HG03103 (cell line): ENCODE measurements at regions not wholly inside any gene's neighbourhood (a gene's known extent, or its start where the extent isn't known, plus 50 kb on each side); places are given as distances from the start of the nearest gene placed in this dataset.

Source experiments
- ATAC-seq: cut with Tn5 transposase; IDR thresholded peaks from one replicate; pipeline ENCODE4 v1.9.1; 2021; ENCODE audit warnings: low read depth; ENCODE audit not compliant: unreplicated experiment

DNA sequence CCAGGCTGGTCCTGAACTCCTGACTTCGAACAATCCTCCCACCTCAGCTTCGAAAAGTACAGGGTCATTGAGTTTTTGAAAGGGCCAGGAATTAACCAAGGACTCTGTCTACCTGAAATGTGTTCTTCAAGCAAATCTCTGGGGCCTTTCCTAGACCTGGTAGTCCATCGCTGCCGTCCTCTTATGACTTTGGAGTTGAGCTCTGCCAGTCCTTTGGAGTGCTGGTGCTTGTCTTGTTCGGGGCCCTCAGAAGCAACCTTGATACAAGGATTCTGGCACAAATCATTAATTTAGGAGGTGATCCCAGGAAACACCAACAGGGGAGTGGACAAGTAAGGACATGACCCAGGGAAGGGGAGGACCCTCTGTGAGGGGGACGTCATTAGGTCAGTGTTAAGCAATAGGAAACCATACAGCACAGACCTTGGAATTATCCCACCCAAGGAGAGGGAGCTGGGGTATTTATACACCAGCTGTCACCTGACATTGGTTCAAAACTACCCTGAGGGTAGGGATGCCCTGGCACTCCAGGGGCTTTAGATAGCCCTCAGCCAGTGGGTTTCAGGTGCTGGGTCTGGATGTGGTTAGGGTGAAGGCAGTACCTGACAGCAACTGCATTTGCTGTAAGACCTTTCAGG lies 187.2 kb downstream of the FOXL1 start:
- no peak for ATAC-seq

DNA sequence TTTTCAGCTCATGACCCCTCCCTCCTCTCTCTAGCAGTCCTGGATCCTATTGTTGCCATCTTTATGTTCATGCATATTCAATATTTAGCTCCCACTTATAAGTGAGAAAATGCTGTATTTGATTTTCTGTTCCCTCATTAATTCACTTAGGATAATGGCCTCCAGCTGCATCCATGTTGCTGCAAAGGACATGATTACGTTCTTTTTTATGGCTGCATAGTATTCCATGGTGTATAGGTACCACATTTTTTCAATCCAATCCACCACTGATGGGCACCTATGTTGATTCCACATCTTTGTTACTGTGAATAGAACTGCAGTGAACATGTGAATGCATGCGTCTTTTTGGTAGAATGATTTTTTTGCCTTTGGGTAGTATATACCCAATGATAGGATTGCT lies 188.4 kb downstream of the FOXL1 start:
- no peak for ATAC-seq

DNA sequence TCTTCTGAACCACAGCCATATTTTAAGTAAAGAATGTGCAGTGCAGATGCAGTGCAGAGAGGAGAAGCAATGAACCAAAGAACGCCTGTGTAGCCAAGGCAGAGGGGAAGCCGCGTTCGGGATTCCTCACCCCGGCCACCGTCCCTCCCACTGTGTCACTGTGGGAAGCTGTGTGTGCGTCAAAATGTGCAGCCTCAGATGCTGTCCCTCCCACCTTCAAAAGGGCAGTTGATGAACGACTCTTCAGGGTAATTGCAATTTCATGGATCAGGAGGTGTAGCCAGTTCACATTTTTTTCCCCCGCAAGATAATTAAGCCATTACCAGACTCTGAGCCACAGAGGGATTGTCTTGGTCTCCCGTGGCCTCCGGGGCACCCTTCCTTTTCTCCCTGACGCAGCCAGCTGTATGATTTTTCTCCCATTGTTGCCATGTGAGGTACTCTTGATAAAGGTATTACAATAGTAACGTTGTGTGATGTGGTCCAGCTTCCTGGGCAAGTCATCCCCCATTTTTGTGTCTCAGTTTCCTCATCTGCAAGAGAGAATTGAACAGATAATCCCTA lies 190.0 kb downstream of the FOXL1 start:
- no peak for ATAC-seq

DNA sequence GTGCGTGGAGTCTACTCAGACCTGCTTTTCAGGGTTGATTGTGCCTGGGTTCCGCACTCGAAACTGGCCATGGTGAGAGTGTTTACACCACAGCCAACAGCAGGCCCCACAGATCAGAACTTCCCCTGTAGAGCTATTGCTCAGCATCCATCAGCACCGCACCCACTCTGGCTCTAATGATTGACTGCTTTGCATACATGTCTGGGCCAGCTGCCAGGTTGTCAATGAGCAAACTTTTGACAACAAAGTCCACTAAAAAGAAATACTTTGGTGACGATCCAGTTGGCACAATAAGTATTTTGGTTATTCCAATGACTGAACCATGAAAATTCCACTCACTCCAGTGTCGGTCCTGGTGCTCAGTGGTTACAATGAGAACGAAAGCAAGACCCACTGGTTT lies 190.7 kb downstream of the FOXL1 start:
- ATAC-seq, result no peak

DNA sequence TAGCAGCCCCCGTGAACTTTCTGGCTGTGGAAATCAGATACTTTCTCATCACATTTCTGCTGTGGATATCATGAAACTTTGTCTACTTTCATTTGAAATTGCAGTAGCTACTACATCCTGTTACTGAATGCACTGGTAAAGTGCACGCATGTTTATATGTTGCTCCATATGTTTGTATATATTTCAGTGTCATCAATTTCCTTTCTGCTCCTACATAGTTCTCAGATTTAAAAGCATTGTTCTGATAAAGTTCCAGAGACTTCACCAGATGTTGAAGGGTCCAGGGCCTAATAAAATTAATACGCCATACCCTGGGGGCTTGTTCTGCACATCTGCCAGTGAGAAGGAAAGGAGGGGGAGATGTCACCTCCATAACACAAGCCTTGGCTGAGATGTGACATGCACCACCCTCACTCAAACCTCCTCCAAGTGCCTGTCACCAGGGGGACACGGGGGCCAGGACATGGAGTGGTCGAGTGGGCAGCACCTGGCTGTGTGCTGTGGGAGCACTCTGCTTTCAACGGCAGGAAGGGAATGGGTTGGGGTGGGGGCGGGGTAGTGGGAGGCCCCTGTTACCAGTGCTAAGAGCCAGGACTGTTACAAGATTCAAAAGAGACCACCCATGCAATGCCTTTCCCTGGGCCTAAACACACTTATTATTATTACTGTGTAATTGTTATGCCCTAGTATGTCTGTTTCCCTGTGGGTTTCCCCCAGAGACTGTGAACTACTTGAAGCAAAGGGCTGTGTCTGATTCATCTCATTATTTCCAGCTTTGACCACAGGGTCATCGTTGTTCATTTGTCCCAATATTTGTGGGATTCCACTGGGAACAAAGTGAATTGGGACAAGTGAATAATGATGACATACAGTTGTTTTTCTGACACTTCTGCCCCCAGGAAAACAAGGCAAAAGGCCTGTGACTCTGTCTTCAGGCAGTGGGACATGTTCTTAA lies 193.4 kb downstream of the FOXL1 start:
- ATAC-seq, result no peak

DNA sequence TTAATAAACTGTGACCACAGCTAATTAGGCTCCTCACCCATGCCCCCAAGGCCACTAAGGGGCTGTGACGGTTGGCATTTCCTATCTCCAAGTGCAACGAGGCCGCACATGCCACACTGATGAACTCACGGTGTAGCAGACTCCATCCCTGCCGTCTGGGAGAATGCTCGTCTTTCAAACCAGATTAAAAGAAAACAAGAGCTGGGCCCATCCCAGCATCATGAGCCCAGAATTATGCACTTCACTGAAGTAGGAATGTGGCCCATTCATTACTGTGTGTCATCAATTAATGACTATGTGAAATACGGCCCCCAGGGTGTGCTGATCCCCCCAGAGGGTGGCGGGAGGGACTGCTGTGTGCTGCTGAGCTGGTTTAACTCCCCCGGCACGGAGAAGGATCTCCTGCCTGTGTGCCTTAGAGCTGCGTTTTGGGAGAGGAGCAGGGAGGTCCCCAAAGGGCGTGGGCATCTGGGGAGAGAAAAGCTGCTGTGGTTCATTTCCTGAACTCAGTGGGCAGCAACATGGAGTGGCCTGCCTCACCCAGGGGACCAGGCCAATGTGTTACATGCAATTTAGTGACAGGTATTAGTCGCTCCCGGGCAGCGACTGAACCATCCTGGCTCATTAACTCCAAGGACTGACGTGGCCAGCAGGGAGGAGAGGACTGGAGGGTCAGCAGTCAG lies 194.5 kb downstream of the FOXL1 start:
- ATAC-seq, result no peak

DNA sequence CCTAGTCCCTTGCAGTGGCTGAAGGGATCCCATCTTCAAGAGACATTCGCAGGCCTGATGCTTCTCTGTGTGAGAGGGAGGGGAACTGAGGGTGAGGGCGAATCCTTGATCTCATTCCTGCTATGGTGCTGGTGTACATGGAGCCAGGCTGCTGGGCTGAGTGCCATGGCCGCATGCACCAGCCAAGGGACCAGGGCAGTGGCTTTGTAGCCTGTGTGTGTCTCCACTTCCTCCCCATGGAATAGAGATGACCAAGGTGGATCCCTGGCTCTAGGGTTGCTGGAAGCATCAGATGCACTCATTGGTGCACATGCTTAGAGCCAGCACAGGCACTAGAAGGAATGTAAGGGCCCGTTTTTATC lies 195.0 kb downstream of the FOXL1 start:
- no peak for ATAC-seq

DNA sequence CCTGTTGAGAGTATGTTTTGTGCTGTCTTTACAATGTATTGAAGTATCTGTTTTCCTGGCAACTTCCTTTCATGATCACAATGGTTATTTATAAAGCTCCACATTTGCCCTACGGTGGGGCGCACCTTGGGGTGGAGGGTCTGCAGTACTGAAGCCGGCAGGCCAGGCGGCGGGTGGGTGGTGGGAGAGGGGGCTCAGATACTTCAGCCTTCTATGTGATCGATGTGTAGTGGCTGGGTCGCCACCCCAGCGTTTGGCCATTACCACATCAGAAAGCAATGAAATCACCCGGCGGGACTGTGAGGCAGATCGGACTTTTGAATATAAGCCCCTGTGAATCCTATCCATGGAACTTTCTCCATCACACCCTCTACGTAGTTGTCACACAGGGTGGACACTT lies 196.6 kb downstream of the FOXL1 start:
- no peak for ATAC-seq

DNA sequence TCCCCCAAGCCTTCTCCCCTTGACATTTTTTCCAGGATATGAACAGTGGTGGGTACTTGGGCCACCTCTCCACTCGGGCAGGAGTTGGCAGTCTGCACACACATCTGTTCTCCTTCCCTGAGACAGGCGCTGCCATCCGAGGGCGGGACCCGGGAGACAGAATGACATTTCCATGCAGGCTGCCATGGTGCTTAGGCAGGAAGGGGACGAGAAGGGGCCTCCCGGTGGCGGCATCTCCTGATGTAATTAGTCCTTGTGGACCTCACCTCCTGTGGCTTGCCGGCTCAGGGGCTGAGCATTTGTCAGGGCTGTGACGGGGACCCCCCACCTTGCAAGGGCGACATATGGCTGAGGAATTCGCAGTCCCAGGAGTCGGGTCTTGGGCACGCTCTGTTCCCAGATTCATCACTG lies 197.2 kb downstream of the FOXL1 start:
- ATAC-seq, result no peak

DNA sequence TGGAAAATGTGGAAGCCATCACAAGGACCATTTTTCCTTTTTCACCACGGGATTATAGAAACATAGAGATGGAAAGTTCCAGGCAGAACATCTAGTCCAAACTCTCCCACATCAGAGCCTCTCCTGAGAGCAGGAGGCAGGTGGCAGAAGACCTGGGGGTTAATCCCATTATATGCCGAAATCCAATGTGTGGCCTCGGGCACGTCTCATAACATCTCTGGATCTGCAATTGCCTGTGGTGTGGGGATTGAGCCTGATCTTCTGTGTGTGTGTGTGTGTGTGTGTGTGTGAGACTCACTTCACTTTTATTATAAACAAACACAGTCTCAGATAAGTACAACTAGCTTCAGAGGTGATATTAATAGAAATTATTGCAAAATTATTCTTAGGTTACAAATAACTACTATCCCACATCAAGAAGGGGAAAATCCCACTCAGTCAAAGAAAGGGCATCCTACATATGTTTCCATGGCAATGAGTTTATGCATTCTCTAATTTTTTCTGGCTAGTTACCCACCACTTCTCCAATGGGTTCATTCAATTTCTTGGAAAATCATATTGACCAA lies 199.1 kb downstream of the FOXL1 start:
- ATAC-seq, result no peak

DNA sequence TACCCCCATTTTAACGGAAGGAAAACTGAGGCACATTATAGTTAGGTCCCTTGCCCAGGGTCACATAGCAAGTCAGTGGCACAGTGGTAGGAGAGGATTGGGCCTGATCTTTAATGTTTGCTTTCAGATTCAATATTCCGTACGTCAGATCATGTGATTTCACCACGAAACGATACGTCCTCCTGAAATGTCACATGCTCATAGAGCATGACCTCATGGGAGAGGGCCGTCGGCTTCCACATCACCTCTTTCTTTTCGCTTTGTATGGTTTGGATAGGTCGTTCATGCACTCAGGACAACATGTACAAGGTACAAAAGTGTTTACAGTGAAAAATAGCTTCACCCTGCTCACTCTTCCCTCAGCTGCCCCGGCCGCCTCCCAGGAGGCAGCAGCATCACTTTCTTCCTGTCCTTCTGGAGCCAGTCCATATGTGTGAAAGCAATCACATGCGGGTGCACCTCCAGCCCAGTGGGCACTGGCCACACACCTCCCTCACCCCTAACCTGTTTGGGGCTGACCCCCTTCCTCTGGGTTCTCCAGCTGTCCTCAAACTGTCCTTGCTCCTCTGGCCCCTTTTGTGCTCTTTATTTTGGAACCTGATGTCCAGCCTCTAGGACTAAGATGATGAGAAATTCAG lies 199.9 kb downstream of the FOXL1 start:
- ATAC-seq, result no peak

DNA sequence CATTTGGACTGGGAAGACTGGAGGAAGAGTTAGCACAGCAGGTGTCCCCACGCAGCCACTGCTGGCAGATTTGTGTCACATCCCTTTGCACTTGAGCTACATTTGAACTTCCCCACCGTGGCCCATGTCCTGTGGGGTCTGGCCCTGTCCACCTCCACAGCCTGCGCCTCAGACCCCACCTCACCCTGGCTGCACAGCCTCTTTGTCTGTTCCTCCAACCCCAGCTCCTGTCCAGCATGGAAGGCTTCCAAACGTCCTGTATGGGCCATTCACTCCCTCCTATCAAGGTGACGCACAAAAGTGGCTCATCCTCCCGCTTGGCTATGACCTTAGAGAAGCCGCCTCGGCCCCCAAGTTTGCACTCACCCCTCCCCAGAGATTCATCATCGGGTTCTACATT lies 200.6 kb downstream of the FOXL1 start:
- no peak for ATAC-seq

DNA sequence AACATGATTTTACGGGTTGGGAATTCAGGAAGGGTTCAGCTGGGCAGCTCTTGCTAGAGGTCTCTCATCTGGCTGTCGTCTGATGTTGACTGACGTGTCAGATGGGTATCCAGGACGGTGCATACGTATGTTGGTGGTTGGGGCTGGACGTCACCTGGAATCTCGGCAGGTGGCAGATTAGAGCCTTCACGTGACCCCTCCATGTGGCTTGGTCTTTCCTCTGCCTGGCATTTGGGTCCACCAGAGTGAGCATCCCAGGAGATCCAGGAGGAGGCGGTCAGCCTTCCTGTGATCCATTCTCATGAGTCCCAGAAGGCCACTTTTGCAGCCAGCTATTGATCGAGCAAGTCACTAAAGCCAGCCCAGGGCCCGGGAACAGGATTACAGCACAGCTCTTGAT lies 202.7 kb downstream of the FOXL1 start:
- ATAC-seq, result no peak

DNA sequence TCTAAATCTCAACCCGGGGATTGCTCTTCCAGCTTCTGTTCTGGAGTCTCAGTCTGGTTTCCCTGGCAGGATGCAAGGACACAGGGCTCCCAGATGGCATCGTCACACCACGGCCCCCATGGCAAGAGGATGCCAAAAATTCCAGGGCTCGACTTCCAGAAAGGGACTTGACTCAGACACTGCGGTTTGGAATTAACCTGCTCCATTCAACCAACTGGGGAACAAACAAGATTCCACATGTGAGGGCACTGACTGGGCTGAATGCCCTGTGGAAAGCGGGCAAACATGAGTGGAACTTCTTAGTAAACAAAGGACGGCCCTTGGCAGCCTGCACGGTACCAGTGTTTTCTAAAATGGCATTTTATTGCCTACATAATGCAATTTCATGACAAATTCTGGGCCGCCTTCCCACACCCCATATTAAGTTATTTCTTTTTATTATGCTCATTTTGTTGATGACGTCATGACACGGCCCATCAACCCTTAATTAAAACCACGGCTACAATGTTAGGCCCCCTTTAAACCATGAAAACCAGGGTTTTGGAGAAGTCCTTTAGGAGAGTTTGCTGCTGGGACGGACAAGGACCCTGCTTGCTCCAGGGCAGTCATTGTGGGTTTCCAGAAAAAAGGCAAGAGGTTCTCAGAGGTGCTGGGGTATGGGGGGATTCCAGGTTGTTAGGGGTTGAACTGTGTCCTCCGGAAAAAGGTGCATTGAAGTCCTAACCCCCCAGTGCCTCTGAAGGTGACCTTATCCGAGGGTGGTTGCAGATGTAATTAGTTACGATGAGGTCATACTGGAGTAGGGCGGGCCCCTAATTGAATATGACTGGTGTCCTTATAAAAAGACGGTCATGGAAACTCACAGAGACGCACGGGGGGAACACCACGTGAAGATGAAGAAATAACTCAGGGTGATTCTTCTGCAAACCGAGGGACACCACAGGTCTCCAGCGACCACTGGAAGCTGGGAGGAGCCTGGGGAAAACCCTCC lies 205.6 kb downstream of the FOXL1 start:
- ATAC-seq, result no peak

DNA sequence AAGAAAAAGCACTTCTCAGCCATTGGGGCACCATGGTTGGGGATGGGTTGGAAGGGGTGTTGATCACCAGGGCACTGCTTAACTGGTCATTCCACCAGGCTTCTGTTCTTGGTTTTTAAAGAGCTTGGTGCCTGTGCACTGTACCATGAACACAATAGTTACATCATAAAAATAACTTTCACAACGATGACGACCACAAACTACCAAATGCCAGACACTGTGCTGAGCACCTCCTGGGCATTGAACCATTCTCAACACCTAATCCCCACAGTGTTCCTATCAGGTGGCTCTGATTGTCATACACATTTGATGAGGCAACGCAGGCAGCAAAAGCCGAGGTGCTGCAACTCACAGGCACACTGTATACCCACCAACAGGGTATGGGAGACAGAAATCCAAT lies 208.0 kb downstream of the FOXL1 start:
- no peak for ATAC-seq

DNA sequence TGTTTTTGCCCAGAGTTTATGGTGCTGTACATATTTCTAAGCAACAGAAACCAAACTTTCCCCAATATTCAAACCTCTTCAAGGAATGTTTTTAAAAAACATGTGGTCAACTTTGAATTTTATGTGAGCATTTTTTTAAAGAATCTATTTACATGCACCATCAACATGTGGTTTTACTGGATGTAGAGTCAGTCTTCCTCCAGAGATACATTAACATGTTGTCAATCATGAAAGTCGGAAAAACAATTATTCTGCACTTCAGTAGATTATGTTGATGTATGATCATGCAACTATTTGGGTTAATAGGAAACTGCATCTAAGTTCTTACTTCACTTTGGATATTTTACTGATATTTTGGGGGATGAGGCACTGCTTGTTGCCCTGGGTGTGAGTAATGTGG lies 208.6 kb downstream of the FOXL1 start:
- ATAC-seq, result no peak

DNA sequence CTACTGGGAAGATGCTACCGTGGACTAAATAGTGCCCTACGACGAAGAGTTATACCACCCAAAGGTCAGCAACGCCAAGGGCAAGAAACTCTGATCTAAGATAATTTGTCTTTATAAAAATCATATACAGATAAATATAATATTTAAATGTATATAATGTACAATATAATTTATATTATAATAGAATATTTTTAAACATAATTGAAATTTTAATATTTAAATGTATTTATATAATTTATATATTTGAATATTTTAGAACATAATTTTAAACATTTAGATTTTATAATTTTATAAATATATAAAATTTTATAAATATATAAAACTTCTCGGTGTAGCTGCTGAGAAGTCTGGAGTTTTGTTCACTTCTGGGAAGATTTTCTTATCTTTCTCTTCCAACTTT lies 209.2 kb downstream of the FOXL1 start:
- ATAC-seq, result no peak

DNA sequence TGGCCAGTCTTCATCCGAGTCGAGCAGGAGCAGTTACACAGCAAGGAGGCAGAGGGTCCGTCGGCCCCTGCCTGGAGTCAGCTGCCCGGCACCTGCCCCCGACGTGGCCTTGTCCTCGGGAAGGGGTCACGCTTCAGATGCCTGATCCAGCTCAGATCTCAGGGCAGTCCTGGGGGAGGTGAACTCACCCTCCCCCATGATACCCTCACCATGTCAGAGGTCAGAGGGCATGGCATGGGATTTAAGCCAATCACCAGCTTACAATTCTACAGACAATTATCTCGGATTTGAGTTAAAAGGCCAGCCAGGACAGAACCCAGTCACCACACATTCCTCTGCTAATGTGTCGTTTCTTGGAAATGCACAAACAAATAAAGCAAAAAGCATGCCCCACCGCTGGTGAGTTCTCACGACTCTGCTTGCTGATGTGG lies 211.3 kb downstream of the FOXL1 start:
- ATAC-seq, result no peak
